NCI-H2171 (cell line): ENCODE measurements at regions not wholly inside any gene's neighbourhood (a gene's known extent, or its start where the extent isn't known, plus 50 kb on each side); places are given as distances from the start of the nearest gene placed in this dataset.

ENCODE experiments used
- DNase-seq: peaks from one replicate; lab custom pipeline; 2025; lab: John Stamatoyannopoulos, UW

DNA sequence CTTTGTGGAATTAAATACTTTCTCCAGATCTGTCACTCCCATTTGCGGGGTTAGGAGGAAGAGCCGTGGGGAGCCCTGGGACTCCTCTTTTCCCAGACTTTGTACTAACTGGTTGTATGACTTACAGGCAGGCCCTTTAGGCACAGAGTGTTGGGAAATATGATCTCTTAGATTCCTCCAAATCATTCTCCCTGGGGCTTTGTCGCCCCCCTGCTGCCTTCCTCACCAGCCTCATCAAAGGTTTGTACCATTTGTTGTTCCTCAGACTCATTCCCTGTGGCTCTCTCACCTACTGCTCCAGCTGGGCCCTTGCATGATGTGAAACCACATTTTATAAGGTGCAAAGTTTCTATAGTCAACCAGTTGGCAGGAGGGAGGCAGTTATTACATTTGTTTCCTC is 56.4 kb downstream of the CRYGS start:
- DNase-seq: no peak

- no peak for DNase-seq
Measured at GRCh38 chr3:186487037-186487436, 57.1 kb downstream of the CRYGS start.

- DNase-seq: no peak
Measured at GRCh38 chr3:186483611-186484340, 60.4 kb downstream of the CRYGS start.

DNA sequence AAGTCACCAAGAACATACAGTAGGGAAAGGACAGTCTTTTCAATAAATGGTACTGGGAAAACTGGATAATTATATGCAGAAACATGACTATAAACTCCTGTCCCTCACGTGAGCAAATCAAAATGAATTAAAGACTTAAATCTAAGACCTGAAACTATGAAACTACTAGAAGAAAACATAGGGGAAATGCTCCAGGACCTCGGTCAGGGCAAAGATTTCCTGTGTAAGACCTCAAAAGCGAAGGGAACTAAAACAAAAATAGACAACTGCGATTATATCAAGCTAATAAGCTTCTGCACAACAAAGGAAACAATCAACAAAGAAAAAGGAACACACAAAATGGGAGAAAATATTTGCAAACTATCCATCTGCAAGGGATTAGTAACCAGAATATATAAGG is 62.7 kb downstream of the CRYGS start:
- DNase-seq: no peak

DNA sequence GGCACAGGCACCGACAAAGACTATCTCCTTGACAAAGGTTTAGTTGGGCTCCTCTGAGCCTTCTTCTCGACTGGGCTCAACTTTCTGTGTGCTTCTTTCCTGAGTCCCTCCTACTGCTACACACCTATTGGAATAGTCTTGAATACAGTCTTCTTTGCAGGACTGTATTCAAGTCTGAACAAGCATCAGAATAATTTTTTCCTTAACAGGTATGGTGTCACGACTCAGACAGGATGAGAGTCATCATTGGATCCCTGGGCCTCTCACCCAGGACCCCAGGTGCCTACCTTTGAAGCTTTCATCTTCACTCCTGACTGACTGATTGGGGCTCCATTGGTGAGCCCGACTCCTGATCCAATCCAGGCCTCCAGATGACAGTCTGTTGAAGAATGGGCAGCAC is 66.3 kb downstream of the CRYGS start:
- DNase-seq: no peak

DNA sequence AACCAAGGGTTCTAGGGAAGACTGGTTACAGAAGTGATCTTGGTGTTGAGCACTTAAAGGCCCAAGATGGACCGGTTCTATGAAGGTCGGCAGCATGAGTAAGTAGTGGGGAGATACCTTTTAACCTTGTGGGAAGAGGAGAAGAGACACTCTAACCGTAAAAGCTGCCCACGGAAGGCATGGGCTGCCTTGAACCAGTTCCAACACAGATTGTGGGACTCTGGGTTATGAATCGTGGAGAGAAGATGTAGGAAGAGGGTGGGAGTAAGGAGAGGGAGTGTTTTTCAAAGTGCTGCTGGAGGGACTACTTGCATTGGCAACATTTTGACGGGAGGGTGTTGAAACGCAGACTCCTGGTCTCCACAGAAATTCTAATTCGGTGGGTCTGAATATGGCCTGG is 67.1 kb downstream of the CRYGS start:
- DNase-seq: no peak

DNA sequence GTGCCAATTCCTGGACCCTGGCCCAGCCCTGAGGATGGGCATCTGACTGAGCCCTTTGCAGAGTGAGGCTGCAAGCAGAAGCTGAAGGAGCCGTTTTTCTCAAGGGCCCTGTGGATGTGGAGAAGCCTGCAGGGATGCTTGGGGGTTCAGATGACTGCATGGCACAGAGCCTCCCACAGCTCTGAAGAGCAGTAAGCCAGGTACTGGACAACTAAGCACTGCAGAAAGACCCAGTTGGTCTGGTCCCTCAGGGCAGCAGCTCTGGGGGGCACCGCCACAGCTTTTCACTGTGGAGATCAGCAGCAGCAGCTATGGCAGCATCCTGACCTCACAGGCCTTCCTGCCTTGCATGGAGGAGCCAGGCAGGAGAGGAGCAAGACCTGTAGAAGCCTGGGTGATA is 67.6 kb downstream of the CRYGS start:
- no peak for DNase-seq

DNA sequence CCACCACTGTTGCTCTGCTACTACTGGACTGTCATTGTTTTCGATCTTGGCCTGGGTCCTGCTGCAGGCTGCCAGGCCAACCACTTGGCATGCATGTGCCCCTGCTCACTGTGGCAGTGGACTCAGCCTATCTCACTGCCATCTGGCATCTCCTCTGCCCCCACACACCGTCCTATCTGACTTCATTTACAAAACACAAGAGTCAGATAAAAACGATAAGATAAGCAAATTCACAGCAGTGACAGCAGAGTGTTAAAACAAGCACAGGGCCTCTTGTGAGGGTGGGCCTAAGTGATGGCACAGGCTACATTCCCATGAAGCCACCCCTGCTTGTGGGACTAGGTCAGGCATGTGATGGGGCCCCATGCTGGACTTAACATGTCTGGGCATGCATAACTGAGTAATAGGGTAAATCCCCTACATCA is 68.1 kb downstream of the CRYGS start:
- no peak for DNase-seq

- DNase-seq: no peak
Measured at GRCh38 chr3:186473166-186473565, 71.0 kb downstream of the CRYGS start.

- DNase-seq: no peak
Measured at GRCh38 chr3:186472456-186473008, 71.6 kb downstream of the CRYGS start.

DNA sequence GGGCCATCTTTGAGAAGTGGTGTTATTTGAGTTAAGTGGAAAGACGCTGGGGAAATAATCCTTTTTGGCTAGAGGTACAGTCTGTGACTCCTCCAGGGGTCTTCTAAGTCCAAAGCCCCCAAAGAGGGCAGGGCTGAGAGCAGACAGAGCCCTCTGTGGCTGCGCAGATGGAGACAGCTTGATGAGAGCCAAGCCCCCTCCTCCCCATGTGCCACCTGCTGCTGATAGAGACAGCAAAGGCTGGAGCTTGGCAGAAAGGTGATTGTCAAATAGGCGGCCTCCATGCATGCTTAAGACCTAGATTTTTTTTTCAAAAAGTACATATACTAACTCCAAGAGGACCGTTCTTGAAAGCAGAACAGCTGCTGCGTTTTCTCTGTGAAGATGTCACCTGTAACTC is 72.4 kb downstream of the CRYGS start:
- DNase-seq: peak; percentile 4

DNA sequence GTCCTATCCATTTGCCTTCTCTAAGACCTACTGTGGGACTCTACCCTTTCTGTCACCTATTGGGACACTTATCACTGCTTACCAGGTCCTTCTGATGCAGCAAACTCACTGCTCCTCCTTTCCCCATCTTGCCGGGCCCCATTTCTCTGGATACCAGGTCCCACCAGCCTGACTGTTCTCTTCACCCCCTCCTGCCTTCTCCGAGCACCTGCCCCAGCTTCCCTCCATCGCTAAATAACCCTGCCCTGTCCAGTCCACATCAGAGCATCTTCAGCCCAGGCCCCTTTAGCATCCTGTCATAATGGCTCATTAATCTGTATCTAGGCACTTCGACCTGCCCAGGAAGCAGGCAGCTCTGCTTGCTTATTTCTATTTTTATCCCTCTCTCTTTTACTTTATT is 74.7 kb downstream of the CRYGS start:
- no peak for DNase-seq

GRCh38 chr3:186467969-186468368 is 76.2 kb downstream of the CRYGS start:
- DNase-seq: no peak

DNA sequence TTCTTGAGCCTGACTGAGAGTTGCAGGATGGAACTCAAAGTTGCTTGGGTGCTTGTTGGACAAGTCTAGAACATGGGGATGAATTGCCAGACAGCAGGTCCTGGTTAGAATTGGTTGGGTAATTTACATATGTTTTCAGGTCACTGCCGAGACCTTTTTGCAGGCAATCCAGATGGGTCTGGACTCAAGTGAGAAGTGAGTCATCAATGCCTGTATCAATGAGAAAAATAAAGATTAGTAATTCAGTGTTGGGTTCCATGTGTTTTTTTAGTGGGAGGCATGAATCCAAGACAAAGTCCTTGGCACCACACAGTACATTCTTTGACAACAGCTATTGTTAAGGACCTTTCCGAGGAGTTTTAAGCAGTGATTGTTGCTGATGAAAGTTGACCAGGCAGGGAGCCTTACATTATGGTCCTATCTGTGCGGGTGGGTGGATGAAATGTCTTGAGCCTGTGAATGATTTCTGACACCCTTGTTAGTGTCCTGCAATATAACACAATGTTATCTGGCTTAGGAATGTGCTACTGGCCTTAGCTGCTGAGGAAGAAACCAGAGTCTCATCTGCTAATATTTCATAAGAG is 77.7 kb downstream of the CRYGS start:
- no peak for DNase-seq

GRCh38 chr3:186465508-186465907 is 78.7 kb downstream of the CRYGS start:
- no peak for DNase-seq

- no peak for DNase-seq
Measured at GRCh38 chr3:186464424-186465093, 79.6 kb downstream of the CRYGS start.

DNA sequence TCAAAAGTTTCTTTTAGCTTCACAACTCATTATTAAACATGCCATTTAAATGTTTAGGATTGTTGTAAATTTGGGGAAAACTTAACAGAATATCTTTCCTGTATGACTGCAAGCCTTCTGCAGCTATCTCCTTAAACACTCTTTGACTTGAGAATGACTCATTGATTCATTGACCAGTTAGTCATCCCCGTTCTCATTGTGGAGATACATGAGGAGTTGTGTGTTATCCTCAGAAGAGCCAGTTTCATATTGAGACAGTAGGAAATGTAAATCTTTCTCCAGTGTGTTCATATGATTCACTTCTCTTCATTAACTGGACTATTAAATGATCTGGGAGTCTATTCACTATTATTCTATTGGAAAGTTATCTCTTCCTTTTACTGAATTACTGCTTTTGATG is 83.0 kb downstream of the CRYGS start:
- no peak for DNase-seq

DNA sequence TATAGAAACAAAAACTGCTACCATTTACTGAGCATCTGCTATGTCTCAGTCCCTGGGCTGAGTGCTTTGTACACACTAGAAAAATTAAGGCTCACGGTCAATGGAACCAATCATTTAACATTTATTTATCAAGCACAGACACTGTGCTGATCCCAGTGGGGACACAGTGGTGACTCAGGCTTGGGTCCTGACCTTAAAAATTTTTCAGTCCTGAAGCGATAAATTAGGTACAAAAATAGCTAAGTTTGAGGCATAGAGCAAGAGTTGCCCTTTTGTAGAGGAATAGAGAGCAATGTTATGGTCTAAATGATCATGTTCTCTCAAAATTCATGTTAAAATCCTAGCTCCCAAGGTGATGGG is 85.1 kb downstream of the CRYGS start:
- no peak for DNase-seq

DNA sequence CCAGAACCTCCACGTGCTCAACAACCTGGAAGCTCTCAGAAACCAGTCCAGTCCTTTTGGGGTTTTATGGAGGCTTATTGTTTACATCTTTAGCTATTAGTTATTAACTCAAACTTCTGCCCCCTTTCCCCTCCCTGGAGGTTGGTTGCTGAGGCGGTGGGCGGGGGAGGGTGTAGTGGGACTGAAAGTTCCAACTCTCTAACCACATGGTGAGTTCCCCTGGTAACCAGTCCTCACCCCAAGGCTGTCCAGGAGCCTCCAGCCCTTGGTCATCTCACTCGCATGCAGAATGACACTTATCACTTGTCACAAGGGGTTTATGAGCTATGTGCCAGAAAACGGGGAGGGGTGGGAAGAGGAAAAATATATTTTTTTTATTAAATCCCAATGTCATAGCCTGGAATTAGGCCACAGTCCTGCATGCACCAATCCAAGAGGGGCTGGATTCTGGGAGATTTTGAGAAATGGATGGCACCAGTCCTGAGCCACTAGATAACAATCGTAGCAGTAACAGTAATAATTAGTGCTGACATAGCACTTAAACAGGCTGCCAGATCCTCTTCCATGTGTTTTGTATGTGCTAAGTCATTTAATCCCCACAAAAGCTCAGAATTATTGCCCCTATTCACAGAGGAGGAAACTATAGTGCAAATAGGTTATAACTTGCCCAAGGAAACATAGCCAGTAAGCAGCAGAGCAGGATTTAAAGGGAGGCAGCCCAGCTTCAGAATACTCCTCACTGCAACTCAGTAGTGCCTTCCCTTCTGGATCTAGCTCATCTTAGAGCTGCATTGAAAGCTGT is 85.7 kb downstream of the CRYGS start:
- DNase-seq: no peak

DNA sequence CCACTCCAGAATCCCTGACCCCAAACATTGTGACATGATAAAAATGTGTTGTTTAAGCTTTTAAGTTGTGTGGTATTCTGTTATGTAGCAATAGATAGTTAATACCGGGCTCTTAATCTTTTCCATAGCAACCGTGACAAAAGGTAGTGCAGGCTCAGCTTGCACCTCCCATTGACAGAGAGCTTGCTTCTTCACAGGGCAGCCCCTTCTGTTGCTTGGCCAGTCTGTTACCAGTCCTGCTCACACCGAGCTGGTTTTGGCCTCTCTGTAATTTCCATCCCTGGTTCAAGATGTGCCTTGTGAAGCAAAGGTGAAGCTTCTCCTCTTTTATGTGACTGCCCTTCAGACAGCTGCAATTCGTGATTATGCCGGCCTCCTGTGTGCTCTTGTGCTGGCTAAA is 86.9 kb downstream of the CRYGS start:
- DNase-seq: no peak

- no peak for DNase-seq
Measured at GRCh38 chr3:186456731-186457191, 87.4 kb downstream of the CRYGS start.
